SK-N-MC (cell line): ENCODE measurements at regions not wholly inside any gene's neighbourhood (a gene's known extent, or its start where the extent isn't known, plus 50 kb on each side); places are given as distances from the start of the nearest gene placed in this dataset.
"Not testable (repeated sequence)": the region's sequence is repeated elsewhere in the genome, so short reads cannot be mapped to it uniquely, and the experiment has no call there.

ENCODE experiments used
- DNase-seq: peaks from one replicate; pipeline ENCODE4 v3.0.0-alpha.2; 2011; ENCODE audit warnings: low read depth, low spot score
- H3K27ac ChIP-seq: fragments of 200-600 bp; sonication (generic); 2 replicates; pipeline ENCODE4 v1.5.1; 2016; ENCODE audit warnings: mixed run types
- H3K36me3 ChIP-seq: fragments of 200-600 bp; sonication (generic); 2 replicates; pipeline ENCODE4 v1.6.1; 2017; ENCODE audit warnings: antibody characterized with exemption, low read length, mixed read lengths; ENCODE audit not compliant: insufficient read depth
- H3K4me3 ChIP-seq: fragments of 200-600 bp; sonication (generic); 2 replicates; pipeline ENCODE4 v1.5.1; 2016
- H3K9ac ChIP-seq: fragments of 200-600 bp; sonication (generic); 2 replicates; pipeline ENCODE4 v1.8.0; 2017; ENCODE audit warnings: mixed run types, mixed read lengths; ENCODE audit not compliant: insufficient read length
- H3K9me3 ChIP-seq: fragments of 200-600 bp; sonication (generic); 2 replicates; pipeline ENCODE4 v1.6.1; 2017; ENCODE audit warnings: low read depth, mild to moderate bottlenecking, antibody characterized with exemption, low read length, moderate library complexity, mixed read lengths
- EZH2 ChIP-seq: fragments of 200-600 bp; sonication (generic); IDR thresholded peaks from one replicate; pipeline ENCODE4 v1.6.1; 2017; ENCODE audit warnings: antibody characterized with exemption
- FOXP2 ChIP-seq: optimal IDR thresholded peaks from 2 replicates; pipeline ENCODE3; 2011; ENCODE audit warnings: mild to moderate bottlenecking, moderate library complexity; ENCODE audit not compliant: insufficient read depth; ENCODE audit errors: extremely low read length, control extremely low read depth
- POLR2AphosphoS5 ChIP-seq: IDR thresholded peaks from 2 replicates; pipeline ENCODE4 v1.6.1; 2012; ENCODE audit warnings: mild to moderate bottlenecking, low read depth, low read length, borderline replicate concordance

- no peak overlapping the region for H3K27ac ChIP-seq
These were observed 197.5 kb upstream of the SULF2 start for GRCh38 chr20:47982574-47983360.

GRCh38 chr20:47981222-47981621, 195.9 kb upstream of the SULF2 start:
- TF ChIP-seq FOXP2, result no peak
- TF ChIP-seq EZH2, result no peak
- no peak for TF ChIP-seq POLR2AphosphoS5
- Histone ChIP-seq H3K36me3 (no peaks in the 10 kb centered on the region), H3K9ac (no peak overlapping the region), H3K4me3 (no peak overlapping the region), H3K27ac (no peak overlapping the region), H3K9me3 (no peaks in the 10 kb centered on the region)
- DNase-seq, result no peak

More at GRCh38 chr20:47982574-47983360, 197.5 kb upstream of the SULF2 start:
- Histone ChIP-seq H3K9ac (no peak overlapping the region), H3K4me3 (no peak overlapping the region), H3K9me3 (no peaks in the 10 kb centered on the region), H3K36me3 (no peaks in the 10 kb centered on the region)
- DNase-seq, result no peak
- TF ChIP-seq POLR2AphosphoS5 (no peak), FOXP2 (no peak), EZH2 (no peak)

- Histone ChIP-seq H3K27ac (no peak overlapping the region), H3K4me3 (no peak overlapping the region), H3K9me3 (no peaks in the 10 kb centered on the region), H3K9ac (no peak overlapping the region), H3K36me3 (no peaks in the 10 kb centered on the region)
- TF ChIP-seq FOXP2, result no peak
- no peak for TF ChIP-seq EZH2
- TF ChIP-seq POLR2AphosphoS5, result no peak
- DNase-seq, result no peak
These were observed 195.3 kb upstream of the SULF2 start for GRCh38 chr20:47980336-47981177.

- H3K9me3 ChIP-seq, H3K36me3 ChIP-seq, H3K4me3 ChIP-seq, H3K9ac ChIP-seq, H3K27ac ChIP-seq, DNase-seq: not testable (repeated sequence)
These were observed 194.2 kb upstream of the SULF2 start for GRCh38 chr20:47979361-47980095.

GRCh38 chr20:47978428-47979120, 193.3 kb upstream of the SULF2 start:
- H3K36me3 ChIP-seq, H3K9ac ChIP-seq, H3K9me3 ChIP-seq, DNase-seq, H3K27ac ChIP-seq, H3K4me3 ChIP-seq: not testable (repeated sequence)

- DNase-seq, H3K36me3 ChIP-seq, H3K4me3 ChIP-seq, H3K27ac ChIP-seq, H3K9me3 ChIP-seq, H3K9ac ChIP-seq: not testable (repeated sequence)
These were observed 192.5 kb upstream of the SULF2 start for GRCh38 chr20:47977789-47978252.

GRCh38 chr20:47977017-47977788, 191.9 kb upstream of the SULF2 start:
- not testable (repeated sequence) for DNase-seq

More at GRCh38 chr20:47977017-47977788, 191.9 kb upstream of the SULF2 start:
- H3K4me3 ChIP-seq, H3K9ac ChIP-seq, H3K36me3 ChIP-seq, H3K9me3 ChIP-seq, H3K27ac ChIP-seq: not testable (repeated sequence)
